NCI-H1092 (cell line): ENCODE measurements at regions not wholly inside any gene's neighbourhood (a gene's known extent, or its start where the extent isn't known, plus 50 kb on each side); places are given as distances from the start of the nearest gene placed in this dataset.
"Not testable (repeated sequence)": the region's sequence is repeated elsewhere in the genome, so short reads cannot be mapped to it uniquely, and the experiment has no call there.

ENCODE experiments used
- DNase-seq: peaks from one replicate; lab custom pipeline; 2025; lab: John Stamatoyannopoulos, UW

GRCh38 chr2:200174433-200175216, 131.9 kb upstream of the SPATS2L start:
- DNase-seq = no peak

GRCh38 chr2:200177971-200178911, 128.3 kb upstream of the SPATS2L start:
- DNase-seq = peak; percentile 7

GRCh38 chr2:200179151-200179550, 127.3 kb upstream of the SPATS2L start:
- no peak for DNase-seq

GRCh38 chr2:200180943-200181342, 125.5 kb upstream of the SPATS2L start:
- DNase-seq = no peak

- no peak for DNase-seq
These were observed 124.7 kb upstream of the SPATS2L start for GRCh38 chr2:200181755-200182154.

- DNase-seq = no peak
These were observed 121.5 kb upstream of the SPATS2L start for GRCh38 chr2:200184748-200185627.

GRCh38 chr2:200185628-200186000, 120.9 kb upstream of the SPATS2L start:
- DNase-seq = no peak

GRCh38 chr2:200186002-200186401, 120.5 kb upstream of the SPATS2L start:
- no peak for DNase-seq

GRCh38 chr2:200188876-200189275, 117.6 kb upstream of the SPATS2L start:
- DNase-seq = no peak

GRCh38 chr2:200189964-200190363, 116.5 kb upstream of the SPATS2L start:
- DNase-seq = no peak

GRCh38 chr2:200193331-200193730, 113.2 kb upstream of the SPATS2L start:
- DNase-seq = no peak

GRCh38 chr2:200193791-200194190, 112.7 kb upstream of the SPATS2L start:
- no peak for DNase-seq

- DNase-seq = no peak
These were observed 111.7 kb upstream of the SPATS2L start for GRCh38 chr2:200194746-200195145.

GRCh38 chr2:200199005-200199404, 107.5 kb upstream of the SPATS2L start:
- no peak for DNase-seq

GRCh38 chr2:200199576-200200263, 106.8 kb upstream of the SPATS2L start:
- DNase-seq = no peak

- DNase-seq = not testable (repeated sequence)
These were observed 104.7 kb upstream of the SPATS2L start for GRCh38 chr2:200201839-200202238.

- no peak for DNase-seq
These were observed 103.1 kb upstream of the SPATS2L start for GRCh38 chr2:200203381-200203827.

GRCh38 chr2:200208041-200208440, 98.5 kb upstream of the SPATS2L start:
- no peak for DNase-seq

GRCh38 chr2:200209030-200209429, 97.5 kb upstream of the SPATS2L start:
- DNase-seq = no peak

GRCh38 chr2:200211643-200212042, 94.8 kb upstream of the SPATS2L start:
- no peak for DNase-seq

GRCh38 chr2:200212862-200213425, 93.5 kb upstream of the SPATS2L start:
- DNase-seq = no peak
